ENCODE measurements at regions not wholly inside any gene's neighbourhood (a gene's known extent, or its start where the extent isn't known, plus 50 kb on each side); places are given as distances from the start of the nearest gene placed in this dataset.

DNA sequence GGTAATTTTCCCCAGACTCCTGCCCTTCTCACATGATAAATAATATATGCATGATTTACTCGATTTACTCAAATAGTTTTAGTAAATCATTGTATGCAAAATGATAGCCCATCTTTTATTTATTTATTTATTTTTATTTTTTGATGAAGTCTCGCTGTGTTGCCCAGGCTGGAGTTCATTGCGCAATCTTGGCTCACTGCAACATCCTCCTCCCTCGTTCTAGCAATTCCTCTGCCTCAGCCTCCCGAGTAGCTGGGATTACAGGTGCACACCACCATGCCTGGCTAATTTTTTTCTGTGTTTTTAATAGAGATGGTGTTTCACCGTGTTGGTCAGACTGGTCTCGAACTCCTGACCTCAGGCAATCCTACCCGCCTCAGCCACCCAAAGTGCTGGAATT lies 343.8 kb upstream of the PLSCR5 start:
- Histone ChIP-seq H3K4me3 (ENCODE audit: low read depth, low read length) (no peak overlapping the region), H3K79me2 (ENCODE audit: control insufficient read depth, insufficient read depth, low read length, poor library complexity) (no peaks in the 10 kb centered on the region), H2AFZ (ENCODE audit: insufficient read depth, low read length, poor library complexity) (no peak overlapping the region), H2BK5ac (ENCODE audit: low read depth, low read length, poor library complexity) (no peak overlapping the region), H3K79me1 (ENCODE audit: low read length) (no peaks in the 10 kb centered on the region), H4K8ac (ENCODE audit: low read depth, low read length) (no peak overlapping the region), H3K4ac (ENCODE audit: low read depth, low read length) (no peak overlapping the region), H2AK5ac (ENCODE audit: low read length) (no peak overlapping the region), H3K9ac (ENCODE audit: low read length) (no peak overlapping the region), H3K4me1 (ENCODE audit: control insufficient read depth in 1 of 2, insufficient read depth in 2 of 2, low read length in 2 of 2) (no peaks in the 10 kb centered on the region), H3K14ac (ENCODE audit: low read length) (no peak overlapping the region), H3K36me3 (ENCODE audit: control insufficient read depth in 1 of 2, insufficient read depth in 2 of 2, low read length in 2 of 2) (no peaks in the 10 kb centered on the region), H3K27me3 (ENCODE audit: insufficient read depth, low read length) (no peaks in the 10 kb centered on the region), H3K4me2 (ENCODE audit: low read length) (no peak overlapping the region), H3K18ac (ENCODE audit: low read length) (no peak overlapping the region), H2BK12ac (ENCODE audit: low read length) (no peak overlapping the region), H3K9me3 (ENCODE audit: insufficient read depth, low read depth, low read length) (no peaks in the 10 kb centered on the region), H4K12ac (ENCODE audit: low read depth, low read length) (no peak overlapping the region), H3K23ac (ENCODE audit: low read length) (no peak overlapping the region), H3K27ac (ENCODE audit: low read depth, low read length) (no peak overlapping the region), H2BK120ac (ENCODE audit: insufficient read depth, low read length, poor library complexity) (no peak overlapping the region), H4K91ac (ENCODE audit: low read depth, low read length) (no peak overlapping the region)
- DNase-seq: no peak
- WGBS (ENCODE audit: extremely low coverage, insufficient coverage, insufficient read length): no CpG with 5 or more reads among the region's 8 CpGs

DNA sequence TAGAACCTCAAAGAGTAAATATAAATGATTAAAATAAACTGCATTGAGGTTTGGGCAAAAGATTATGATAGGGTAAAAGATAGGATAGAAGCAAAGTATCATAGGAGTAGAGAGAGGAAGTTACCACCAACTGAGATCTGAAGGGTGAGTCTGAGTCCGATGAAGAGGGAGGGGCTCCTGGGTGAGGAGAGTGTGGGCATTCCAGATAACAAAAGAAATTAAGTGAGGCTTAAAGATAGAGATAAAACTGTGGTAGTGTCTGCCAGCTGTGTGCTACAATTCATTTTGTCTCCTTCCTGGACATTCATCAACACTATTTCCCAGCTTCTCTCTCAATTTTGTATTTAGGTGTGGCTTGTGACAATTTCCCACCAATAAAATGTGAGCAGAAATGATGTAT lies 343.0 kb upstream of the PLSCR5 start:
- Histone ChIP-seq H3K27me3 (ENCODE audit: insufficient read depth, low read length) (no peaks in the 10 kb centered on the region), H4K8ac (ENCODE audit: low read depth, low read length) (no peak overlapping the region), H3K79me1 (ENCODE audit: low read length) (no peaks in the 10 kb centered on the region), H3K27ac (ENCODE audit: low read depth, low read length) (no peak overlapping the region), H2AK5ac (ENCODE audit: low read length) (no peak overlapping the region), H2BK12ac (ENCODE audit: low read length) (no peak overlapping the region), H2AFZ (ENCODE audit: insufficient read depth, low read length, poor library complexity) (no peak overlapping the region), H3K23ac (ENCODE audit: low read length) (no peak overlapping the region), H3K36me3 (ENCODE audit: control insufficient read depth in 1 of 2, insufficient read depth in 2 of 2, low read length in 2 of 2) (no peaks in the 10 kb centered on the region), H2BK5ac (ENCODE audit: low read depth, low read length, poor library complexity) (no peak overlapping the region), H2BK120ac (ENCODE audit: insufficient read depth, low read length, poor library complexity) (no peak overlapping the region), H3K14ac (ENCODE audit: low read length) (no peak overlapping the region), H3K4me3 (ENCODE audit: low read depth, low read length) (no peak overlapping the region), H3K4me2 (ENCODE audit: low read length) (no peak overlapping the region), H4K12ac (ENCODE audit: low read depth, low read length) (no peak overlapping the region), H4K91ac (ENCODE audit: low read depth, low read length) (no peak overlapping the region), H3K9ac (ENCODE audit: low read length) (no peak overlapping the region), H3K9me3 (ENCODE audit: insufficient read depth, low read depth, low read length) (no peaks in the 10 kb centered on the region), H3K4me1 (ENCODE audit: control insufficient read depth in 1 of 2, insufficient read depth in 2 of 2, low read length in 2 of 2) (no peaks in the 10 kb centered on the region), H3K4ac (ENCODE audit: low read depth, low read length) (no peak overlapping the region), H3K79me2 (ENCODE audit: control insufficient read depth, insufficient read depth, low read length, poor library complexity) (no peaks in the 10 kb centered on the region), H3K18ac (ENCODE audit: low read length) (no peak overlapping the region)
- DNase-seq: no peak
- no CpG with 5 or more reads among the region's 1 CpG for WGBS (ENCODE audit: extremely low coverage, insufficient coverage, insufficient read length)

DNA sequence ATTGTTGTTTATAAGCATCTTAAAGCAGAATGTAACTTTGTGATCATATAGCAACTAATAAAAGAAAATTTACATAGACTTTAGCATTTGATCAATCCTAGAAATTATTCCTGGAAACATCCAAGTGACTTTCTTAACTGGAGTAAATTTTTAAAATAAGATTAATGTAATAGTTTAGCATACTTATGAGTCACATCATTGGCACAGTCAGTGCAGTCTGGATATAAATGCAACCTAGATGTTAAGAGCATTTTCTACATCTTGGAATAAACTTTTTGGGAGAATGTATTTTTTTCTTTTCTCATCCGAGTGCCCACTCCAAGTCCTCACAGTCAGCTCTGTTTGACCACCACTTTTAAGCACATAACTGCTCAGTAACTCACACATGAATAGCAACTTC lies 324.6 kb upstream of the PLSCR5 start:
- H3K36me3 ChIP-seq (ENCODE audit: control insufficient read depth in 1 of 2, insufficient read depth in 2 of 2, low read length in 2 of 2): no peaks in the 10 kb centered on the region
- H2BK12ac ChIP-seq (ENCODE audit: low read length): no peak overlapping the region
- H2BK120ac ChIP-seq (ENCODE audit: insufficient read depth, low read length, poor library complexity): no peak overlapping the region
- no peak overlapping the region for H2AK5ac ChIP-seq (ENCODE audit: low read length)
- H3K79me1 ChIP-seq (ENCODE audit: low read length): no peaks in the 10 kb centered on the region
- no peak overlapping the region for H3K27ac ChIP-seq (ENCODE audit: low read depth, low read length)
- no peak overlapping the region for H4K12ac ChIP-seq (ENCODE audit: low read depth, low read length)
- H3K9me3 ChIP-seq (ENCODE audit: insufficient read depth, low read depth, low read length): no peaks in the 10 kb centered on the region
- WGBS (ENCODE audit: extremely low coverage, insufficient coverage, insufficient read length): no CpG with 5 or more reads among the region's 1 CpG
- H3K4me2 ChIP-seq (ENCODE audit: low read length): no peak overlapping the region
- no peaks in the 10 kb centered on the region for H3K27me3 ChIP-seq (ENCODE audit: insufficient read depth, low read length)
- no peak overlapping the region for H2AFZ ChIP-seq (ENCODE audit: insufficient read depth, low read length, poor library complexity)
- no peak for DNase-seq
- H3K4ac ChIP-seq (ENCODE audit: low read depth, low read length): no peak overlapping the region
- no peaks in the 10 kb centered on the region for H3K4me1 ChIP-seq (ENCODE audit: control insufficient read depth in 1 of 2, insufficient read depth in 2 of 2, low read length in 2 of 2)
- H3K14ac ChIP-seq (ENCODE audit: low read length): no peak overlapping the region
- H4K91ac ChIP-seq (ENCODE audit: low read depth, low read length): no peak overlapping the region
- no peak overlapping the region for H3K23ac ChIP-seq (ENCODE audit: low read length)
- H3K9ac ChIP-seq (ENCODE audit: low read length): no peak overlapping the region
- H3K79me2 ChIP-seq (ENCODE audit: control insufficient read depth, insufficient read depth, low read length, poor library complexity): no peaks in the 10 kb centered on the region
- no peak overlapping the region for H3K18ac ChIP-seq (ENCODE audit: low read length)
- H4K8ac ChIP-seq (ENCODE audit: low read depth, low read length): no peak overlapping the region
- H3K4me3 ChIP-seq (ENCODE audit: low read depth, low read length): no peak overlapping the region
- no peak overlapping the region for H2BK5ac ChIP-seq (ENCODE audit: low read depth, low read length, poor library complexity)

DNA sequence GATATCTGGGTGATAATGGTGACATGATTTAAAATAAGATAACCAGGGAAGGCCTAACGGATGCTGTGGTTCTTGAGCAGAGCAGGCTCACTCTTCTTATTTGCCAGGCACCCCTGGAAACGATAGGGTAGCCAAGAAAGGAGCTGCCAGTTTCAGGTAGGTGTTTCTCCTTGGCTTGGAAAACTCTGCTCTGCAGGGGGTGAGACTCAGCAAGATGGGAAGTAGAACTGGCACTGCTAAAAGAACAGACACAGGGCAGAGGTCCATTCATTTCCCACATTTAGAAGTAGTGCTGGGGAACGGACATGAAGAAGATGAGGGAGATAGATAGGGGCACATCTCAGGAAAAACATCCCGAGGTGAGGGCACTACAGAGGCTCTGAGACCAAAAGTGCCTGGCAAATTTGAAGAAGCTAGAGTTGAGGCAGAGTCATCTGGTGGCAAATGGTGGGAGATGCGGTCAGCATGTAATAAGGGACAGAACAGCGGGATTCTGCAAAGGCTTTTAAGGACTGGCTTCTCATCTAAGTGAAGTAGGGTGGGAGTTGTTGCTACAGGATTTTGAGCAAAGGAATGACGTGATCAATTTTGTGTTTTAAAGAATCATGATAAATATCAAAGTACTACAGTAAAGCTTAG lies 323.4 kb upstream of the PLSCR5 start:
- Histone ChIP-seq H3K79me1 (ENCODE audit: low read length) (no peaks in the 10 kb centered on the region), H3K9ac (ENCODE audit: low read length) (peak overlapping the region; percentile 21), H3K4me2 (ENCODE audit: low read length) (no peak overlapping the region), H2AFZ (ENCODE audit: insufficient read depth, low read length, poor library complexity) (no peak overlapping the region), H4K91ac (ENCODE audit: low read depth, low read length) (no peak overlapping the region), H2BK12ac (ENCODE audit: low read length) (no peak overlapping the region), H3K27me3 (ENCODE audit: insufficient read depth, low read length) (no peaks in the 10 kb centered on the region), H2BK120ac (ENCODE audit: insufficient read depth, low read length, poor library complexity) (no peak overlapping the region), H3K27ac (ENCODE audit: low read depth, low read length) (no peak overlapping the region), H3K9me3 (ENCODE audit: insufficient read depth, low read depth, low read length) (no peaks in the 10 kb centered on the region), H4K12ac (ENCODE audit: low read depth, low read length) (no peak overlapping the region), H3K4me1 (ENCODE audit: control insufficient read depth in 1 of 2, insufficient read depth in 2 of 2, low read length in 2 of 2) (no peaks in the 10 kb centered on the region), H2BK5ac (ENCODE audit: low read depth, low read length, poor library complexity) (no peak overlapping the region), H3K18ac (ENCODE audit: low read length) (no peak overlapping the region), H3K23ac (ENCODE audit: low read length) (no peak overlapping the region), H4K8ac (ENCODE audit: low read depth, low read length) (no peak overlapping the region), H2AK5ac (ENCODE audit: low read length) (no peak overlapping the region), H3K4me3 (ENCODE audit: low read depth, low read length) (no peak overlapping the region), H3K36me3 (ENCODE audit: control insufficient read depth in 1 of 2, insufficient read depth in 2 of 2, low read length in 2 of 2) (no peaks in the 10 kb centered on the region), H3K79me2 (ENCODE audit: control insufficient read depth, insufficient read depth, low read length, poor library complexity) (no peaks in the 10 kb centered on the region), H3K14ac (ENCODE audit: low read length) (no peak overlapping the region), H3K4ac (ENCODE audit: low read depth, low read length) (no peak overlapping the region)
- WGBS (ENCODE audit: extremely low coverage, insufficient coverage, insufficient read length): no CpG with 5 or more reads among the region's 7 CpGs
- DNase-seq: no peak
